Activated T-cell treated with anti-CD3 and anti-CD28 coated beads for 24 hours (primary cell): ENCODE measurements at regions not wholly inside any gene's neighbourhood (a gene's known extent, or its start where the extent isn't known, plus 50 kb on each side); places are given as distances from the start of the nearest gene placed in this dataset.

ENCODE experiments used
- DNase-seq: peaks from one replicate; pipeline ENCODE4 v3.0.0-alpha.2; 2020; ENCODE audit warnings: low read depth

DNA sequence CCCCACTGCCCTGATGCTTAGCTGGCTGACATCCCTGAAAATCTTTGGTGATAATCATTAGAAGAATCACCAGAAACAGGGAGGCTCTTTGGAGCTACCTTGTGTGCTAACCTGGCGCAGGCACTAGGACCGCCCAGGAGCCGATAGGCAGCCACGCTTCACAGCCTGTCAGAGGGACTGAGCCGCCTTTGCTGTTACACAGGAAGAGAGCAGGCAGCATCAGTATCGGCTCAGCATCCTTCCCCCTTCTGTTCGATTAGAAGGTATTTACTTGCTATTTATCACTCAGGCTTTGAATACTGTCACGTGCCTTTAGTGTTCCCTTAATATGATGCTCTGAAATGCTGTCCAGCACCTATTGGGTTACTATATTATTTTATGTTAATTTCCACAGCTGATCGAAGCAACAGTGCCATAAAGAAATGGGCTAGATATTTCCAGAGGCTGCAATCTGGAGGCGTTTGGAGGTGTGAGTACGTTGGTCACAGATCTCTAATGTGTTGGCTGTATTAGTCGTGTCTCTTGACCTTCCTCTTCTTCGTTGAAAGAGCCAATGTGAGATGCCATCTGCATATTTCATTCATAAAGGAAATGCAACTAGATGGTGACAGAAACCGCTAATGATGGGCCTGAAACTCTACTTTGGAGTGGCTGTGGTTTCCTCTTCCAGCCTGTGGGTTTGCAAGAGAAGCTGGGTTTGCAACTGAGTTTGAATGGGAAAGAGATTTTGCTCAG lies 110.4 kb upstream of the RAB27B start:
- peak; percentile 27 for DNase-seq

DNA sequence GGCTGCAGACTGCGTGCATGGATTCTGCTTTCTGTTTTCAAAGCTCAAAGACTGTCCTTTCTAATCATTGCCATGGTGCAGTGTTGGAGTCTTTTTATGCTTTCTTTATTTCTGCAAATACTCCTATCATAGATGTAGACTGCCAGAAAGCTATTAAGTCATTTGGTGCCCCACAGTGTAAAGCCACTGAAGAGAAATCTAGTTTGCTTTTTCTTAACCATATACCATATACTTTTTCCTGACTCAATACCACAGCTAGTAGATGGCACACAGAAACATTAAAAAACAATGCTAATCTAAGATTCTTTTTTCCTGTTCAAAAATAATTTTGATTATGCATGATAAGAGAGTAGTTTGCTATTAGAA lies 109.9 kb upstream of the RAB27B start:
- DNase-seq, result no peak

DNA sequence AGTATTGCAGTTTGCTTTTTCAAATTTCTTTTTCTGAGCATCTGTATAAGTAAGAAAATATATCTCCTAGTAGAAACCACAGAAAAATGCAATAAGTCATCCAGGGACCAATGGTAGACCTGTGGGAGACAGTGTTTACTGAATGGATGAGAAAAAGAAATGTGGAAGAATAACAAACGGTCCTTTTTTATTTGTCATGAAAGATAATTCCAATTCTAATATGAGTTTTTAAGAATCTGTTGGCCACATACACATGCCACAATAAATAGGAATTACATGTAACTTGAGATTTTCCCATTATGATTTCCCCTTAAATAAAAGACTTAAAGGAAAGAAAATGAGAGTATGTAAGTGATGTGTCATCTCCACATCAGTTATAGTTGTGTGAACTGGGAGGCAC lies 107.7 kb upstream of the RAB27B start:
- no peak for DNase-seq

GRCh38 chr18:54726143-54726542 lies 102.1 kb upstream of the RAB27B start:
- no peak for DNase-seq

GRCh38 chr18:54734059-54734458 lies 94.2 kb upstream of the RAB27B start:
- DNase-seq, result no peak

GRCh38 chr18:54736981-54737380 lies 91.3 kb upstream of the RAB27B start:
- DNase-seq, result no peak

GRCh38 chr18:54737986-54738385 lies 90.3 kb upstream of the RAB27B start:
- no peak for DNase-seq

- no peak for DNase-seq
Measured at GRCh38 chr18:54739476-54739875, 88.8 kb upstream of the RAB27B start.

GRCh38 chr18:54740136-54740846 lies 88.0 kb upstream of the RAB27B start:
- DNase-seq, result no peak

DNA sequence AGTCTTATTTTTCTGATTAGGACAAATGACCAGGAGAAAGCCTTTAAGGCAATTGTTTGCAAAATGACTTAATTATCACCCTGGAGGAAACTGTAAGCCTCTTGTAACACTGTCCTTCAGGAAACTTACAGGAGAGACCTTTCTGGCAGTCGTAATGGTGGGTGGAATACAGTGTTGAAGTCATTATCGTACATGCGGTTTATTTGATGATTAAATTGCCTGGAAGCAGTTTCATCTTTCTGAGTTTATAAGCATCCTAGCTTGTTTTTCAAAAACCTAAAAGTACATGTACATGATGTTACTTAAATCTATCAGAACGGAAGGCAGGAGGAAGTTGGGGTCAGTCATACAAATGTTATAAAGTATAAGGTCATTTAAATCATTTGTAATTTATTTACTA lies 86.2 kb upstream of the RAB27B start:
- DNase-seq, result no peak

GRCh38 chr18:54742659-54743604 lies 85.3 kb upstream of the RAB27B start:
- no peak for DNase-seq

DNA sequence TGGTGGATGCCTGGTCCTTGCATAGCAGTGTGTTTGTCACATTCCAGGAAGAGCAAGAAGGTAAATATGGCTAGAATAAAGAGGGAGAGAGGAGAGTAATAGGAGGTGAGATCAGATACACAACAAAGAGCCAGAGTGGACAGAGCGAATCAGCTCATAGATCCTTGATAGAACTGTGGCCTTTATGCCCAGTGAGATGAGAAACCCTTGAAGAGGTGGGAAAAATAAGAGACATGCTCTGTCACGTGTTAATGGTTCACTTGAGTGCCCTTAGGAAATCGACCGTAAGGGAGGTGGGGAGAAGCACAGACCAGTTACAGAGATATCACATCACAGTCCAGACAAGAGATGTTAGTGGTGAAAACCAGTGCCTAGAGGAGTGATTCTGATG lies 84.7 kb upstream of the RAB27B start:
- DNase-seq, result no peak

GRCh38 chr18:54749291-54749690 lies 79.0 kb upstream of the RAB27B start:
- DNase-seq, result no peak

GRCh38 chr18:54750350-54750749 lies 77.9 kb upstream of the RAB27B start:
- no peak for DNase-seq

GRCh38 chr18:54752185-54752584 lies 76.1 kb upstream of the RAB27B start:
- DNase-seq, result no peak

- DNase-seq, result no peak
Measured at GRCh38 chr18:54755456-54755855, 72.8 kb upstream of the RAB27B start.

GRCh38 chr18:54762386-54762785 lies 65.9 kb upstream of the RAB27B start:
- no peak for DNase-seq

DNA sequence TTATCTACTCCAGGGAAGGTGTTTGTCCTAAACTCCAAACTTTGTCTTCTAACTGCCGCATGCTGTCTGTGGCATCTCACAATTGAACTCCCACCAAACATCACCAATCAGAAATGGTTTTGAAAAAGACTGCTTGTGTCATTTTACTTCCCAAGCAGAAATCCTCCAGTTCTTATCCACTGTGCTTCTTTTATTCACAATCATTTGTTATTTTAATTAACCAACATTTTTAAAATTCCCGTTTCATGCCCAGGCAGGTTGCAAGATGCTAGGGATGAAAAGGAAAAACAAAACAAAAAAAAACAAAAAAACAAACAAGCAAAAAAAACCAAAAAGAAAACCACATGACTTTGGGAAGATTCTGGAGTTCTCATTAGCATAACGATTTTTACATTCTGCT lies 63.5 kb upstream of the RAB27B start:
- no peak for DNase-seq

GRCh38 chr18:54765636-54766375 lies 62.5 kb upstream of the RAB27B start:
- DNase-seq, result no peak

- DNase-seq, result no peak
Measured at GRCh38 chr18:54766634-54767033, 61.6 kb upstream of the RAB27B start.

- no peak for DNase-seq
Measured at GRCh38 chr18:54767098-54767497, 61.2 kb upstream of the RAB27B start.
